Epithelial cell of esophagus (primary cell): ENCODE measurements at regions not wholly inside any gene's neighbourhood (a gene's known extent, or its start where the extent isn't known, plus 50 kb on each side); places are given as distances from the start of the nearest gene placed in this dataset.
A peak's percentile ranks its signal among the peaks of the same experiment; 100 is the strongest.

Source experiments
- DNase-seq: peaks from one replicate; pipeline ENCODE4 v3.0.0; 2010; ENCODE audit warnings: low read depth
- H3K4me3 ChIP-seq: 2 replicates; pipeline ENCODE4 v1.5.1; 2011; ENCODE audit warnings: mild to moderate bottlenecking, low read length, control low read depth
- CTCF ChIP-seq: IDR thresholded peaks from 2 replicates; pipeline ENCODE4 v1.5.1; 2011; ENCODE audit warnings: low read depth, mild to moderate bottlenecking, low read length, control low read depth, inconsistent platforms; ENCODE audit not compliant: insufficient read depth; ENCODE audit errors: missing control alignments

- no peak overlapping the region for H3K4me3 ChIP-seq
- TF ChIP-seq CTCF: no peak
- no peak for DNase-seq
These were observed 92.5 kb downstream of the KLF6 start for GRCh38 chr10:3692387-3692999.

GRCh38 chr10:3691482-3691881 lies 93.5 kb downstream of the KLF6 start:
- no peak overlapping the region for H3K4me3 ChIP-seq
- no peak for DNase-seq
- TF ChIP-seq CTCF: no peak

- peak; percentile 57 for DNase-seq
- H3K4me3 ChIP-seq: no peak overlapping the region
- no peak for TF ChIP-seq CTCF
These were observed 95.0 kb downstream of the KLF6 start for GRCh38 chr10:3689871-3690510.

- H3K4me3 ChIP-seq: no peak overlapping the region
- TF ChIP-seq CTCF: no peak
- peak; percentile 24 for DNase-seq
These were observed 97.4 kb downstream of the KLF6 start for GRCh38 chr10:3687510-3688081.

- H3K4me3 ChIP-seq: no peak overlapping the region
- TF ChIP-seq CTCF: no peak
- no peak for DNase-seq
These were observed 99.6 kb downstream of the KLF6 start for GRCh38 chr10:3685384-3685783.

- no peak overlapping the region for H3K4me3 ChIP-seq
- no peak for DNase-seq
- no peak for TF ChIP-seq CTCF
These were observed 100.1 kb downstream of the KLF6 start for GRCh38 chr10:3684891-3685290.

- DNase-seq: no peak
- no peak overlapping the region for H3K4me3 ChIP-seq
- no peak for TF ChIP-seq CTCF
These were observed 101.4 kb downstream of the KLF6 start for GRCh38 chr10:3683560-3683959.
